ENCODE measurements at regions not wholly inside any gene's neighbourhood (a gene's known extent, or its start where the extent isn't known, plus 50 kb on each side); places are given as distances from the start of the nearest gene placed in this dataset.

DNA sequence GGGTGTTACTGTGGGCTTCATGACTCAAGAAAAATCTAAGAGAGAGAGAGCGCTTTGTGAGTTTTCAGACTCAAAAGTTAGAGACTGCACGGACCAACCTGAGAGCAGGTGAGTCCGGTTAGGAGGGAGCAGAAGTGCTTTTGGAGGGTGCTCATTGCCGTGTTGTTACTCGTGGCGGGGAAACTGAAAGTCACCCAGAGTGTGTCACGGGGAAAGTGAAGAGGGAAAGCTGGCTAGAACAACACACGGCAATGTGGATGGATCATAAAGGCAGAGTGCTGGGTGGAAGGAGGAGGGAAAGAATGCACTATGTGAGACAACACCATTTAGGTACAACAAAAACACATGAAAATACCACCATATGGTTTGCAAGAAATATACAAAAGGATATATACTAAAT is 112.3 kb downstream of the BDH1 start:
- TF ChIP-seq, protein P1, sequence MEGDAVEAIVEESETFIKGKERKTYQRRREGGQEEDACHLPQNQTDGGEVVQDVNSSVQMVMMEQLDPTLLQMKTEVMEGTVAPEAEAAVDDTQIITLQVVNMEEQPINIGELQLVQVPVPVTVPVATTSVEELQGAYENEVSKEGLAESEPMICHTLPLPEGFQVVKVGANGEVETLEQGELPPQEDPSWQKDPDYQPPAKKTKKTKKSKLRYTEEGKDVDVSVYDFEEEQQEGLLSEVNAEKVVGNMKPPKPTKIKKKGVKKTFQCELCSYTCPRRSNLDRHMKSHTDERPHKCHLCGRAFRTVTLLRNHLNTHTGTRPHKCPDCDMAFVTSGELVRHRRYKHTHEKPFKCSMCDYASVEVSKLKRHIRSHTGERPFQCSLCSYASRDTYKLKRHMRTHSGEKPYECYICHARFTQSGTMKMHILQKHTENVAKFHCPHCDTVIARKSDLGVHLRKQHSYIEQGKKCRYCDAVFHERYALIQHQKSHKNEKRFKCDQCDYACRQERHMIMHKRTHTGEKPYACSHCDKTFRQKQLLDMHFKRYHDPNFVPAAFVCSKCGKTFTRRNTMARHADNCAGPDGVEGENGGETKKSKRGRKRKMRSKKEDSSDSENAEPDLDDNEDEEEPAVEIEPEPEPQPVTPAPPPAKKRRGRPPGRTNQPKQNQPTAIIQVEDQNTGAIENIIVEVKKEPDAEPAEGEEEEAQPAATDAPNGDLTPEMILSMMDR (IDR thresholded peaks at IDR 0.05; ENCODE audit: extremely low read depth, insufficient read depth, missing control alignments): no peak
- no peak for DNase-seq (ENCODE audit: low spot score)
- in situ Hi-C loops (cut with MboI; ENCODE audit: low pct_unique_long_range_greater_than_20kb, low sequenced_read_pairs, unreplicated experiment): no loop called here

DNA sequence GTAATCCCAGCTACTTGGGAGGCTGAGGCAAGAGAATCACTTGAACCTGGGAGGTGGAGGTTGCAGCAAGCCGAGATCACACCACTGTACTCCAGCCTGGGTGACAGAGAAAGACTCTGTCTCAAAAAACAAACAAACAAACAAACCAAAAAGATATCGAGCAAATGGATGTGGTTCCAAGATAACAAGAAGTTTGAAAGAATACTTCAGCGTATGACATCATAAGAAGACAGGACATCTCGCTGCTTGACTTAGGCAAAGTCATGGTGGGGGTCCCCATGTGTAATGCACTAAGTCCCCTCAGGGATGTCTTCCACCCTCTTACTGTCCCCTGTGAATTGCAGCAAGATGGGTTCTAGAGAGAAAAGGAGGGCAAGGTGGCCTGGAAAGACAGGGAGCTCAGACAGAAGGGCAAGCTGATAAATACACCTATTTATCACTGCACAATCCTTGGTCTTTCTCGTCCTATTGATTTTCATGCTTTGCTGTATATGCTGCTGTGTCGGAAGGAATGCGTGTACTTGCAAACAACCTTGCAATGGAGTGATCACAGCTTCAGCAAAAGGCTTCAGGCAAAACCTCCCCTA is 115.0 kb downstream of the BDH1 start:
- no peak for DNase-seq (ENCODE audit: low spot score)

DNA sequence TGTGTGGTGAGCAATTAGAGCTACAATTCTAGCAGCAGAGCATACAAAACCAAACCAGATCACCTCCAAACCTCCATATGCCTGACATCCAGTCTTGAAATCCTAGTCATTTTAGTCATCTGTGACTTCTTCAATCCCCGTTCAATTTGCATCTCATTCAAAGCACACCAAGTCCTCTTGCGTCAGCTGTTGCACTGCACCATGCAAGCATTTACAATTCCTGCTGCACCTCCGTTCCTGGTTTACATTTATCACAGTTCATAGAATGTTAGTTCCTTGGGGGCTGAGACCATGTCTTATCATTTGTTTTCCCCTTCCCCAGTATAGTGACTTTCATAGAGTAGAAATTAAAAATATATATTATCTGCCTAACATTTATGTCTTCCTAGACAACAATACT is 116.9 kb downstream of the BDH1 start:
- DNase-seq (ENCODE audit: low spot score): no peak
- in situ Hi-C loops (cut with MboI; ENCODE audit: low pct_unique_long_range_greater_than_20kb, low sequenced_read_pairs, unreplicated experiment): no loop called here
- TF ChIP-seq, protein P1 (IDR thresholded peaks at IDR 0.05; ENCODE audit: extremely low read depth, insufficient read depth, missing control alignments): no peak

More for the DNA sequence above, 115.0 kb downstream of the BDH1 start:
- in situ Hi-C loops (cut with MboI; ENCODE audit: low pct_unique_long_range_greater_than_20kb, low sequenced_read_pairs, unreplicated experiment): no loop called here
- TF ChIP-seq, protein P1 (IDR thresholded peaks at IDR 0.05; ENCODE audit: extremely low read depth, insufficient read depth, missing control alignments): no peak

DNA sequence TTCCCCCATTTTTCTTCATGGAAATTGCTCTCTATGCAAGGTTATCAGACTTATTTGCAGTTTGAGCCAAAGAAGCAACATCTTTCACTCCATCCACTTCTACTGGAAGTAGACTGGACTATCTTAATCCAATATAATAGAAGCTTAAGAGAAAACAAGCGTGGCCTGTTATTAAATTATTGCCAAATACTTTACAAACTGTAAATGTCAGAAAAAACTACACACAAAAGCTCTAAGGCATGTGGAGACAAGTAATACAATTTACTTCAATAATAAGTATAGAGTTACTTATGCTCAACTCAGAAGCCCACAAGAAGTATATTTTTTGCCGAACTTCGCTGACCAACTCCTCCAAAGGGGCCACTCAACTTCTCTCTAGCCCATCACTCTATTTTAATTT is 120.3 kb downstream of the BDH1 start:
- TF ChIP-seq, protein P1 (IDR thresholded peaks at IDR 0.05; ENCODE audit: extremely low read depth, insufficient read depth, missing control alignments): no peak
- in situ Hi-C loops (cut with MboI; ENCODE audit: low pct_unique_long_range_greater_than_20kb, low sequenced_read_pairs, unreplicated experiment): no loop called here
- DNase-seq (ENCODE audit: low spot score): no peak

DNA sequence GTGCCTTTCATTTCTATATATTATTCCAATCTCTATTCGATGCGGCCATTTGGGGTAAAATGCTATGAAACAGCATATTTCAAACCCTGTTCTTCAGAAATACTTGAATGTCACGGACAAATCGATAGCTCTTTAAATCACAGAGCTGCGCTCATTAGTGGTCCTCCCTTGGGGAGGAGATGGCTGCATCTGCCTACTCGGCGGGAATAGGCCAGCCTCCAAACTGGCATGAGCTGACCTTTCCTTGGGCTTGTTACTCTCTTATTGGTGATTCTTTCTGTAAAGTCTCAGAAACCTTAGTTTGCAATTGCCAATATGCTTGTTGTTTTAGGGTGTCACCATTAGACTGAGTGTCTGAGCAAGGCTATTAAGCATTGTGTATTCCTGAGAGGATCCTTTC is 120.9 kb downstream of the BDH1 start:
- TF ChIP-seq, protein P1 (IDR thresholded peaks at IDR 0.05; ENCODE audit: extremely low read depth, insufficient read depth, missing control alignments): no peak
- in situ Hi-C loops (cut with MboI; ENCODE audit: low pct_unique_long_range_greater_than_20kb, low sequenced_read_pairs, unreplicated experiment): no loop called here
- no peak for DNase-seq (ENCODE audit: low spot score)

DNA sequence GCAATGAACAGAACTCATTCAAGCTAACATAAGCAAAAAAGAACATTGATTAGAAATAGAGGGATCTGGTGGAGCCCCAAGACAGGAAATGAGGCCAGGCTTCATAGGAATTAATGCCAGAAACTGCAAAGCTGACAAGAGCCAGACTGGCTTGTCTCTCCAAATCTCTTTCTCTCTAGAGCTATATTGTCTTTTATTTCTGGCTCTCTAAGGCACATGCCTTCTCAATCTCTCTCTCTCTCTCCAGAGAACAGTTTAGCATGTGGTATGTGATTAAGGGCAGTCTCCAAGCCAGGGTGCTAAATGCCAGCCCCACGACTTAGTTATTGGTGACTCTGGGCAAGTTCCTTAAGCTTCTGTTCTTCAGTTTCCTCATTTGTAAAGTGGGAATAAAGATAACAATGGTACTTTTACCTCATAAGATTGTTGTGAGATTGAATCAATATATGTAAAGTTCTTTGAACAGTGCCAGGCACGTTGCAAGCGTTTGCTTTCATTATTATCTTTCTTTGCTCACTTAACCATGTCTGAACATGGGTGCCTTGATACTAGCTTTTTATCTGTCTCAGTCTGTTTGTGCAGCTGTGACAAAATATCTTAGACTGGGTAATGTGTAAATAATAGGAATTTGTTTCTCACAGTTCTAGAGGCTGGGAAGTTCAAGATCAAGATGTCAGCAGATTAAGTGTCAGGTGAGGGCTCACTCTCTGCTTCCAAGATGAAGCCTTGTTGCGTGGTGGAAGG is 123.2 kb downstream of the BDH1 start:
- DNase-seq (ENCODE audit: low spot score): no peak
- in situ Hi-C loops (cut with MboI; ENCODE audit: low pct_unique_long_range_greater_than_20kb, low sequenced_read_pairs, unreplicated experiment): no loop called here
- TF ChIP-seq, protein P1 (IDR thresholded peaks at IDR 0.05; ENCODE audit: extremely low read depth, insufficient read depth, missing control alignments): no peak
